B cell (primary cell): ENCODE measurements at regions not wholly inside any gene's neighbourhood (a gene's known extent, or its start where the extent isn't known, plus 50 kb on each side); places are given as distances from the start of the nearest gene placed in this dataset.

Source experiments
- EZH2 ChIP-seq: IDR thresholded peaks from 2 replicates; pipeline ENCODE4 v1.6.1; 2012; ENCODE audit warnings: borderline replicate concordance, low read depth, mild to moderate bottlenecking, moderate library complexity, low read length; ENCODE audit not compliant: insufficient read depth, poor library complexity, severe bottlenecking
- TF ChIP-seq, protein P1 (sequence below): fragments of 200-600 bp; IDR thresholded peaks from one replicate; pipeline ENCODE4 v1.8.0; 2022; ENCODE audit warnings: antibody characterized with exemption, mild to moderate bottlenecking

DNA sequence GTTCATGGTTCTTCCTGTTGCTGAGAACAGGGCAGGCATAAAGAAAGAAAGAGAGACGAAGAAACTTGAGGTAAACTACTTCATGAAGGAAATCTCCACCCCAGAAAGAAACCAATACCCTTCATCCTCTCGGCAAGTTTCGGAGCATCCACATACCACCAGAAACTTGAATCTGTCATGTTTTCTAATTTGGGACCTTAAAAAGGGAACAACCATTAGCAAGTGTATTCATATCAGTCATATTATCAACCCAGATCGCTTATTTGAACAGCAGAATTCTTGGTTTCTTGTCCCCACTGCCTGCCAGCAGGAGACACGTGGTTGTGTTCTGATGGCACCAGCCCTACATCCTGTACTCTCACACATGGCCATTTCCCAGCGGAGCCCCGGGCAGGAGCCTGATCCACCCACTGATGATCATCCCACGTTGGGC lies 53.2 kb upstream of the FZD7 start:
- no peak for TF ChIP-seq EZH2
- TF ChIP-seq, protein P1, sequence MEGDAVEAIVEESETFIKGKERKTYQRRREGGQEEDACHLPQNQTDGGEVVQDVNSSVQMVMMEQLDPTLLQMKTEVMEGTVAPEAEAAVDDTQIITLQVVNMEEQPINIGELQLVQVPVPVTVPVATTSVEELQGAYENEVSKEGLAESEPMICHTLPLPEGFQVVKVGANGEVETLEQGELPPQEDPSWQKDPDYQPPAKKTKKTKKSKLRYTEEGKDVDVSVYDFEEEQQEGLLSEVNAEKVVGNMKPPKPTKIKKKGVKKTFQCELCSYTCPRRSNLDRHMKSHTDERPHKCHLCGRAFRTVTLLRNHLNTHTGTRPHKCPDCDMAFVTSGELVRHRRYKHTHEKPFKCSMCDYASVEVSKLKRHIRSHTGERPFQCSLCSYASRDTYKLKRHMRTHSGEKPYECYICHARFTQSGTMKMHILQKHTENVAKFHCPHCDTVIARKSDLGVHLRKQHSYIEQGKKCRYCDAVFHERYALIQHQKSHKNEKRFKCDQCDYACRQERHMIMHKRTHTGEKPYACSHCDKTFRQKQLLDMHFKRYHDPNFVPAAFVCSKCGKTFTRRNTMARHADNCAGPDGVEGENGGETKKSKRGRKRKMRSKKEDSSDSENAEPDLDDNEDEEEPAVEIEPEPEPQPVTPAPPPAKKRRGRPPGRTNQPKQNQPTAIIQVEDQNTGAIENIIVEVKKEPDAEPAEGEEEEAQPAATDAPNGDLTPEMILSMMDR, result no peak
